Neuron (in vitro differentiated cells): ENCODE measurements at regions not wholly inside any gene's neighbourhood (a gene's known extent, or its start where the extent isn't known, plus 50 kb on each side); places are given as distances from the start of the nearest gene placed in this dataset.

Experiments
- H2AFZ ChIP-seq: one replicate; pipeline ENCODE4 v1.6.1; 2013; ENCODE audit warnings: low read depth, mild to moderate bottlenecking, inconsistent platforms, low read length, moderate library complexity
- H3K27me3 ChIP-seq: one replicate; pipeline ENCODE4 v1.6.1; 2013; ENCODE audit warnings: low read length; ENCODE audit not compliant: insufficient read depth
- H3K36me3 ChIP-seq: one replicate; pipeline ENCODE4 v1.6.1; 2013; ENCODE audit warnings: low read length; ENCODE audit not compliant: insufficient read depth
- H3K4me1 ChIP-seq: one replicate; pipeline ENCODE4 v1.6.1; 2013; ENCODE audit warnings: low read length; ENCODE audit not compliant: insufficient read depth
- H3K4me3 ChIP-seq: 2 replicates; pipeline ENCODE4 v1.5.1; 2013; ENCODE audit warnings: mild to moderate bottlenecking, low read length, moderate library complexity
- H3K9me3 ChIP-seq: one replicate; pipeline ENCODE4 v1.6.1; 2013; ENCODE audit warnings: low read length

DNA sequence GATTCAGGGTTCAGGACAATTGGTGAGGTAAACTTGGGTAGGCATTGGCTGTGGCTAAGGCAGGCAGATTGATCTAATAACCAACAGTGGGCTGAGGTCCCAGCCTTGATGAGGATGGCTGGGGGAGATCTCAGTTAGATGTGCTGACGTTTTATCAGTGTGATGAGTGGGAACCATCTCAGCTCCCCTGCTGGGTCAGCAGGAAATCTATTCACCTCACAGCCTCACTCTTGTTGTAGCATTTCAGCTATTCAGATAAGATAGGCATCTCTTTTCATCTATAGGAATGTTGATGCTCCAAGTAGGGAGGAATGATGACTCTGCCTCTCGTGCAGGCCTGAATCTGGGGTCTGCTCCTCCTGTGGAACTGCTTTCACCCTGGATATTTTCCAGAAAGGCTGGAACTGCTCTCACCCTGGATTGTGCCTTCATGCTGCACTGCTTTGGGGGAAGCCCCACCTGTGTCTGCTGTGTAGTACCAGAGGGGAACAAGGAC is 973.7 kb downstream of the NSUN3 start:
- H3K4me3 ChIP-seq: no peak overlapping the region
- no peaks in the 10 kb centered on the region for H3K4me1 ChIP-seq
- H2AFZ ChIP-seq: no peak overlapping the region
- H3K27me3 ChIP-seq: no peaks in the 10 kb centered on the region
- no peaks in the 10 kb centered on the region for H3K9me3 ChIP-seq
- no peaks in the 10 kb centered on the region for H3K36me3 ChIP-seq

DNA sequence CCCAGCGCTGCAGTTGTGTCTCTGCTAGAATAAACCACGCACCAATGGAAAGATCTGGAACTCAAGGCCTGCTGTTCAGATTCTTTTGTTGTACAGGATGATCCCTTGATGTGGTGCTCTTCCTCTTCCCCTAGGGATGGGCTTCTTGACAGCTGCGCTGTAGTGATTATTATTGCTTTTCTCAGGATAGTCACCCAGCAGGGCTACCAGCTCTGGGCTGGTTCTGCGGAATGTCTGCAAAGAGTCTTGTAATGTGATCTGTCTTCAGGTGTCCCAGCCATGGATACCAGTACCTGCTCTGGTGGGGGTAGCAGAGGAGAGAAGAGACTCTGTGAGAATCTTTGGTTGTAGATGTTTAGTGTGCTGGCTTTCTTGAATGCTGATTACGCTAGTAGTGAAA is 974.2 kb downstream of the NSUN3 start:
- Histone ChIP-seq H3K36me3 (no peaks in the 10 kb centered on the region), H3K9me3 (no peaks in the 10 kb centered on the region), H3K4me3 (no peak overlapping the region), H3K4me1 (no peaks in the 10 kb centered on the region), H2AFZ (no peak overlapping the region), H3K27me3 (no peaks in the 10 kb centered on the region)

DNA sequence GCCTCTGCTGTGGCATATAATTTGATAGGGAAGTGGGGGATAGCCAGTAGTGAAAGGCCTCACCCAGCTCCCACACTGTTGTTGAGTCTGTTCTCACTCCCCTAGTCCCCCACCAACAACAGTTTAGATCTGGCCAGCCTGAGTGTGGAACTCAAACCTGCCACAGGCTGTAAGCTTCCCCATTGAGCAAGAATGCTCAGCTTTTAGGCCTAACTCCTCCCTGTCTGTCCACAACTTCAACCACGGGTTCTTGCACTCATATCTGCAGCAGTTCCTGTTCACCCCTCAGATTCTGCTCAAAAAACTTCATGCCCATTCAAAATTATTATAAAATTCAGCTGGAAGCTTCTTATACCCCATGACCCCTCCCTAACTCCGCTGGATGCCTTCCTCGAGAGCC is 975.1 kb downstream of the NSUN3 start:
- Histone ChIP-seq H3K4me3 (no peak overlapping the region), H3K9me3 (no peaks in the 10 kb centered on the region), H3K4me1 (no peaks in the 10 kb centered on the region), H2AFZ (no peak overlapping the region), H3K27me3 (no peaks in the 10 kb centered on the region), H3K36me3 (no peaks in the 10 kb centered on the region)

DNA sequence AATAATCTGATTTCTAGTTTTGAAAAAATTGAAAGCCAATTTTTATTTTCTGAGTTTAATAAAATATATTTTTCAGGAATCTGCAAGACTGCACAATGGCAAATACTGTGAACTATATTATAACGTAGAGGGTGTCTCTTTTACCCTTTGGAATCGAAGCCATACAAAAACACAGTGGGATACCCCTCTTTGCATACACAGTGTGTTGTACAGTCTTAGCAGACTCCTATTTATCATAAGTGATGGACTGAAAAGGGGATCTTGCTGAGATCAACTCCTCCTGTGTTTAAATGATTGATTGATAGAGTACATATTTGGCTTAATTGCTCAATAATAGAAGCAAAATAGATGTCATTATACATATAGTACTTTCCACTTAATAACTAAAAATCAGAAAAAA is 981.2 kb downstream of the NSUN3 start:
- Histone ChIP-seq H3K9me3 (no peaks in the 10 kb centered on the region), H3K27me3 (no peaks in the 10 kb centered on the region), H3K36me3 (no peaks in the 10 kb centered on the region), H3K4me3 (no peak overlapping the region), H3K4me1 (peaks cover 3% of the 10 kb centered on the region), H2AFZ (no peak overlapping the region)

DNA sequence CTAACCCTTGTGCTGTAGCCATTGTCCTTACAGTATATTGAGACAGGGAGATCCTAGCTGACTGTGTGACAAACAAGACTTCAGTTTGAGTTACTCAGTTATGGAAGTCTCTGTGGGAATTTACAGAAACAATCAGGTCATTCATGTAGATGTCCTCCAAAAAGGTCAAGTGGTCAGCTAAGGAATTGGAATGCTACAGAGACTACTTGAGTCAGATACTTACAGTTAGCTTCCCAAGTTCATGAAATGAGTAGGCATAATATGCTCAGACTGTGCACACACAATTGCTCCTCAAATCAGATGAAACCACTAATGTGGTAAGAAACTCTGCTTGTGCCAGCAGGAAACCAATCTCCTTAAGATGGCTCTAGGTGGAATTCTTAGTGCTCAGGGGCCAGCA is 985.7 kb downstream of the NSUN3 start:
- no peak overlapping the region for H3K4me3 ChIP-seq
- no peaks in the 10 kb centered on the region for H3K27me3 ChIP-seq
- H3K36me3 ChIP-seq: no peaks in the 10 kb centered on the region
- H3K4me1 ChIP-seq: peaks cover 3% of the 10 kb centered on the region
- H3K9me3 ChIP-seq: no peaks in the 10 kb centered on the region
- no peak overlapping the region for H2AFZ ChIP-seq

DNA sequence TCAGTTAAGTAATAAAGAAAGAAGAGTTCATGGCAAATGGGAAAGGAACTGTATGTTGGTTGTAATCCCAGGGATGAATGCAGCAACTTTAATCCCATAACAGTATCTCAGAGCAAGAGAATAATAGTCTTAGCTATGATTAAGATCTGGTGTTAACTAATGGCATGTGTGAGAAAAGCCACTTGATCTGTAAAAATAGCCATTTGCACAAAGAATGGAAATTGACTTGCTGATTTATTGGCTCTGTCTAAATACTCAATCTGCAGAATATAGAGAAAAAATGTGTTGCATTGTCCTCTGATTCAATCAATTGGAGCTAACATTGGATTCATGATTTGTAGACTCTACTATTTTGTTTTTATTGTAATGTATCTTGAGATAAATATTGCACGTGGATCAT is 987.0 kb downstream of the NSUN3 start:
- Histone ChIP-seq H2AFZ (no peak overlapping the region), H3K4me1 (no peaks in the 10 kb centered on the region), H3K4me3 (no peak overlapping the region), H3K9me3 (no peaks in the 10 kb centered on the region), H3K36me3 (no peaks in the 10 kb centered on the region), H3K27me3 (no peaks in the 10 kb centered on the region)

DNA sequence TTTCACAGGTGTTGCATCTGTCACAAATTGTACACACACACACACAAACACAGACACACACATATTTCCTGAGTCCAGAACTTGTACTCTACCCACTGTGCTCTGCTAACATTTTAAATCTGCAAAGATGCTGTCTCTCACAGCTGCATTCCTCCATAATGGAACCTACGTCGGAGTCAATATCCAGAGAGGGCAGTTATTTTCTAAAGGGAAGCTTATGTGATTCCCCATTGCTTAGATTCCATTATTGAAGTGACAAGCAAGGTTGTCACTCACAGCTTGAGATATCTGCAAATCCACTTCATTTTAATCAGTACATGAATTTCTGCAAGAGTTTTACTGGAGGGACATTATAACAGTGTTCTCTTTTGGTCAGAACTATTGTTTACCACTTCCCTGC is 992.4 kb downstream of the NSUN3 start:
- H3K9me3 ChIP-seq: no peaks in the 10 kb centered on the region
- H3K4me1 ChIP-seq: no peaks in the 10 kb centered on the region
- H2AFZ ChIP-seq: no peak overlapping the region
- no peak overlapping the region for H3K4me3 ChIP-seq
- no peaks in the 10 kb centered on the region for H3K36me3 ChIP-seq
- no peaks in the 10 kb centered on the region for H3K27me3 ChIP-seq

DNA sequence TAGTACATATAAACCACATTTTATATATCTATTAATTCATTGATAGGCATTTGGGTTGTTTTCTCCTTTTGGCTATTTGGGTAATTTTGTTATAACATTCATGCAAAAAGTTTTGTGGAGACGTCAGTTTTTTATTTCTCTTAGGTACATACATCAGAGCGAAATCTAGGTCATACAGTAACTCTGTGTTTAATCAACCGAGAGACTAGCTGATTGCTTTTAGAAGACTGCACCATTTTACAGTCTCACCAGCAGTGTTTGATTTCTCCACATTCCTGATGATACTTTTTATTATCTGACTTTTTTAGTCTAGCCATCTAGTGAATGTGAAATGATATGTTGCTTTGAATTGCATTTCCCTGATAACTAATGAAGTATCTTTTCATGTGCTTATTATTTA is 1019.3 kb downstream of the NSUN3 start:
- H3K4me3 ChIP-seq: no peak overlapping the region
- H3K27me3 ChIP-seq: no peaks in the 10 kb centered on the region
- no peaks in the 10 kb centered on the region for H3K4me1 ChIP-seq
- H3K9me3 ChIP-seq: no peaks in the 10 kb centered on the region
- no peaks in the 10 kb centered on the region for H3K36me3 ChIP-seq
- H2AFZ ChIP-seq: no peak overlapping the region

DNA sequence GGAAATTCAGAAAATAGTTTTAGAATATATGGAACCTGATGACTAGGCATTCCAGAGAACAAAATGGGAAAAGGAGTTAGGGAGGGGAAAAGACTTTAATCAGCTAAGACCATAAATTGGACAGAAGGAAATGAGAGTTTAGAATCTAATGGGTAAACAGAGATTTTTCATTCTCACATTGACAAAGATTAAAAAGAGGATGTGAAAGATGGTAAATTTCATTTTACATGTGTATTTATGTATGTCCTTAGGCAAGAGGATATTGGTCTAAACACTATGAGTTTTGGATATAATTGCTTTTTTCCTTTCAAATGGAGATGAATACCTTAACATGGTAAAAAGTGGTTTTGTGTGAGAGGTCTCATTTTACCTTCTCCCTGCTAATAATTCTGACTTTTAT is 1021.9 kb downstream of the NSUN3 start:
- no peak overlapping the region for H3K4me3 ChIP-seq
- H3K36me3 ChIP-seq: no peaks in the 10 kb centered on the region
- no peaks in the 10 kb centered on the region for H3K4me1 ChIP-seq
- H3K27me3 ChIP-seq: no peaks in the 10 kb centered on the region
- no peak overlapping the region for H2AFZ ChIP-seq
- no peaks in the 10 kb centered on the region for H3K9me3 ChIP-seq

DNA sequence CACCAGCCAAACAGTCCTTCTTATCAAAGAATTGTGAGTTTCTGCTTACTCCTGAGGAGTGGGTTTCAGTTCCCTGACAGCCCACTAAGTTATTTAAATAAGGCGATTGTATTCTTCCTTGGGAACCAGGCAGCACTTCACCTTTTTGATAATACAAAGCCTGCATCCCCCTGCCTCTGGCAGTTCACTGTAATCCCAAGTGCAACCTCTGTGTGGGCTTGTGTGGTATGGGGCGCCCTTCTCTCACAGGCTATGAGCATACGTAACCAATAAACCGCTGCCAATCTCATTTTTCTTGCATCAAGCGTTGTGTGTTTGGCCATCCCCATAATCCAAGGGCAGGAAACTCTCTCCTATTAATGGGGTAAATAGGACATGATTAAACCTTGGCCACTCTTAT is 1025.6 kb downstream of the NSUN3 start:
- no peaks in the 10 kb centered on the region for H3K9me3 ChIP-seq
- no peak overlapping the region for H3K4me3 ChIP-seq
- no peaks in the 10 kb centered on the region for H3K36me3 ChIP-seq
- H2AFZ ChIP-seq: no peak overlapping the region
- H3K4me1 ChIP-seq: no peaks in the 10 kb centered on the region
- no peaks in the 10 kb centered on the region for H3K27me3 ChIP-seq

DNA sequence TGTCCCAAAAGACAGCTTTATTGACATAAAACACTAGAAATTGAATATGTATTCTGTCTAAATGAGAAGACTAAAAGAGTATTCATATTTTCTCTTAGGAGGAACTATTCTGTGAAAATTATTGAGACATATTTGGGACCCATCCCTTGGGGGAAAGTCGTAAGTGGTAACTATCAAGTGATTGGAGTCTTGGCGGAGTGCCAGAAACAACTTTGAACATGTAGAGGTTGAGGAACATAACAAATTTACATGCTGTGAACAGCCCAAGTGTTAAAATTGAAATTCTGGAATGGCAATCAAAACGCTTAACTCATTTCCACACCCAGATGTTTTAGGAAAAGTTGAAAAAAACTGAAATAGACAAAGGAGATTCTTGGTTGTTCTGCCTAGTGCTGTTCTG is 1034.6 kb downstream of the NSUN3 start:
- Histone ChIP-seq H3K9me3 (no peaks in the 10 kb centered on the region), H3K4me3 (no peak overlapping the region), H3K27me3 (no peaks in the 10 kb centered on the region), H2AFZ (no peak overlapping the region), H3K4me1 (no peaks in the 10 kb centered on the region), H3K36me3 (no peaks in the 10 kb centered on the region)

DNA sequence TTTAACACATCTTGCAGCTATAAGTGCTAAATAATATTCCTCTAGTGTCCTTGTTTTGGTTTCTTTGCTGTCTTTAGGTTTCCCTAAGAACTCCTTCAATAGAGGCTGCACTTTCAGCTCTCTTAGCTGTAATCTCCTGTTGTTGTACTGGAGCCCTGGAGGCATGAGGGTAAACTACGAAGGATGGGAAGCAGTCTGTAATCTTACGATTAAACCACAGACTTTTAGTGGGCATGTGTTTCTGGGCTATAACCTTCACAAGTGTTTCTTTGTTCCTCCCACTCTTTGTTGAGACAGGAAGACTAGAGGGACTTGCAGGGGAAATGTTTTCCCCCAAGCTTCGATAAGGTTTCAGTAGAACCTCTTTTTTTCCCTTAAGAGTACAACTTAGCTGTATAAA is 1058.1 kb downstream of the NSUN3 start:
- Histone ChIP-seq H3K4me3 (no peak overlapping the region), H2AFZ (peak overlapping the region; percentile 18), H3K36me3 (no peaks in the 10 kb centered on the region), H3K27me3 (no peaks in the 10 kb centered on the region), H3K4me1 (peaks cover 10% of the 10 kb centered on the region), H3K9me3 (peaks cover 2% of the 10 kb centered on the region)

DNA sequence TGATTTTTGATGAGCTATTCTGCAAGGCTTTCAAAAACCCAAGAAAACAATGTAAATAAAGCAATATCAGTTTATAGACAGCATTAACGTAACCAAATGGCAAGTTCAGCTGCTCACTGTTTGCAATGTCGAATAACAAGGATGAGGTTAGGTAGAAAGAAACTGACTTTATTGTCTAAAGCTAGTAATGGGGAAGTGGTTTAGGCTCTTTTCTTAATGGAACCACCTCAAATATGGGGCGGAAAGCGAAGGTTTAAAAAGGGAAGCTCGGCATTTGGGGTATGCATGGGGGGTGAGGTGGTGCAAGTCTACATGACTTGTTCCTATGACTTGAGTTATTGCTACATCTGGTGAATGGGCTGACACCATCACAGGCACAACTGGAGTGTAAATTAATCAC is 1060.2 kb downstream of the NSUN3 start:
- Histone ChIP-seq H3K27me3 (no peaks in the 10 kb centered on the region), H3K4me1 (peaks cover 10% of the 10 kb centered on the region), H2AFZ (no peak overlapping the region), H3K9me3 (peaks cover 2% of the 10 kb centered on the region), H3K36me3 (no peaks in the 10 kb centered on the region), H3K4me3 (no peak overlapping the region)

DNA sequence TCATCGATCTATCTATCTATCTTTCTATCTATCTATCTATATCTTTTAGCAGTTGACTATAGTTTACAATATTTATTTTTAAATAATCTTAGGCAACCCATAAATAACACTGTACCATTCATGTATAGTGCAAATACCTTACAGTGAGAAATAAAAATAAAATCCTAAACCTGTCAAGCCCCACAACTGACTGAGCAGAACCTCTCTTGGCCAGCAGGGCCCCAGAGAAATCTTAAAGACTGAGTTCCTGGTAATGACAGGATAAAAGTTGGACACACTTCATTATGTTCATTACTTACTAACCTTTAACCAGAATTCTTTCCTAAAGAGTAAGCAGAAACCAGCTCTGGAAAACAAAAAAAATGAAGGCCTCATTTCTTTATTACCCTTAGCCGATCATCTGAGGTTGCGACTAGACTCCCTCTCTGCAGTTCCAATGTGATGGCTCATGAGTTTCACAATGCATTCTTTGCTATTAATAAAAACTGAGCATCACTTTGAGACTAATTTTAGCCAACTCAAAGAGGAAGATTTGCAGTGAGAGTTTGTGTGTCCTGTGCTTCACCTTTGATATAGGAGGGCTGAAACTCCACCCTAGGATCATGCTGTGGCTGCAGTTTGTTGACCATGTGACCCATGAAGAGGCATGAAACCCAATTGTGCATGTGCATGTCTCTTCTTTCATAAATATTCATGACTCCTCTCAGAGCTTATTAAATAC is 1072.0 kb downstream of the NSUN3 start:
- H2AFZ ChIP-seq: no peak overlapping the region
- no peak overlapping the region for H3K4me3 ChIP-seq
- H3K4me1 ChIP-seq: peaks cover 18% of the 10 kb centered on the region
- H3K27me3 ChIP-seq: no peaks in the 10 kb centered on the region
- H3K36me3 ChIP-seq: no peaks in the 10 kb centered on the region
- H3K9me3 ChIP-seq: no peaks in the 10 kb centered on the region
